ENCODE measurements at regions not wholly inside any gene's neighbourhood (a gene's known extent, or its start where the extent isn't known, plus 50 kb on each side); places are given as distances from the start of the nearest gene placed in this dataset.

DNA sequence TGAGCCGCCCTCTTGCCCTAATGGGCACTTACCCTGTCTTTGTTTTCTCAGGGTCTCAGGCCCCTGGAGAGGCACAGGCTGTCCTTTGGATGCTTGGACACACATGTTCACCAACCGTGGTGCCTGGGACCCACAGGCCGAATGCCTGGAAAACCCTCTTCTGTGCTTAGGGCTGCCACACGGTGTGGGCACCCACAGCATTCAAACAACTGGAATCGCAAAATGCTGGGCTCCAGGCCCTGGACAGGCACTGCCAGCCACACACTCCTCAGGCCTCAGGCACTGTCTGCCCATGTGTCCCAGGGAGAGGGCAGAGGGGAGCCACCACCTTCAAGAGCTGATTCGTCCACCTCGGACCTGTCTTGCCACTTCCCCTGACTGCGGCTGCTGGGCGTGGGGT, 123.1 kb upstream of the ACKR3 start:
- Histone ChIP-seq H2AFZ (ENCODE audit: low read length) (no peak overlapping the region), H3K4me1 (ENCODE audit: insufficient read depth, low read length) (no peaks in the 10 kb centered on the region), H3K4me2 (ENCODE audit: low read depth, low read length) (no peak overlapping the region), H4K20me1 (ENCODE audit: insufficient read depth, low read length) (no peaks in the 10 kb centered on the region), H3K4me3 (replicated peaks in 1 of 3; ENCODE audit: insufficient read depth in 1 of 3, low read depth in 2 of 3, low read length in 3 of 3) (no peak overlapping the region), H3K27ac (ENCODE audit: extremely low read length, insufficient read depth, low read length) (no peak overlapping the region), H3K9me3 (ENCODE audit: low read length) (no peaks in the 10 kb centered on the region), H3K79me2 (ENCODE audit: insufficient read depth, low read length) (no peaks in the 10 kb centered on the region), H3K36me3 (replicated peaks in 1 of 2; ENCODE audit: control insufficient read depth in 1 of 2, insufficient read depth in 2 of 2, low read length in 2 of 2) (no peaks in the 10 kb centered on the region), H3K27me3 (ENCODE audit: control insufficient read depth in 1 of 2, insufficient read depth in 2 of 2, low read length in 2 of 2) (peaks cover 3 to 16% of the 10 kb centered on the region in 2 experiments; a peak in 3 of 5 replicates), H3K9ac (ENCODE audit: insufficient read depth, low read depth, low read length) (no peak overlapping the region)
- no peak for FAIRE-seq
- POLR2A ChIA-PET: no interaction called here
- no TSS peak for BruUV-seq (replicated peaks)
- in situ Hi-C loops (cut with HindIII; ENCODE audit: extremely low pct_ligation_motif_present, low pct_unique_long_range_greater_than_20kb) (no loop called here), intact Hi-C loops (cut with micrococcal nuclease; ENCODE audit: unreplicated experiment) (no loop called here)
- no peak; the same call in 2 of the 3 replicates for ATAC-seq
- 68% methylated on average over 7 of the region's 9 CpGs for WGBS (ENCODE audit: low lambda C conversion rate)
- CTCF ChIA-PET (ENCODE audit: low intra/inter-chr PET ratio, low total read pairs): no interaction called here
- no peak for DNase-seq (ENCODE audit: low spot score)
- TF ChIP-seq SP140L (CRISPR knock-in tag; IDR thresholded peaks at IDR 0.05; ENCODE audit: borderline replicate concordance) (no peak), ATF6 (CRISPR knock-in tag; conservative IDR thresholded peaks at IDR 0.05) (no peak), ZSCAN20 (CRISPR knock-in tag; IDR thresholded peaks at IDR 0.05; ENCODE audit: borderline replicate concordance) (no peak), PRMT3 (CRISPR knock-in tag; IDR thresholded peaks at IDR 0.05; ENCODE audit: borderline replicate concordance, low read depth) (no peak), KDM5A (IDR thresholded peaks at IDR 0.05; ENCODE audit: borderline replicate concordance, low read length) (no peak), FOSL1 (CRISPR knock-in tag; IDR thresholded peaks at IDR 0.05; ENCODE audit: borderline replicate concordance) (no peak), MYNN (CRISPR knock-in tag; IDR thresholded peaks at IDR 0.05; ENCODE audit: low read depth) (no peak), ZNF570 (CRISPR knock-in tag; IDR thresholded peaks at IDR 0.05; ENCODE audit: borderline replicate concordance) (no peak), SMAD3 (CRISPR knock-in tag; IDR thresholded peaks at IDR 0.05) (no peak), ZNF660 (CRISPR knock-in tag; IDR thresholded peaks at IDR 0.05; ENCODE audit: borderline replicate concordance, low read depth) (no peak), MTF1 (CRISPR knock-in tag; IDR thresholded peaks at IDR 0.05) (no peak), MTF2 (CRISPR knock-in tag; IDR thresholded peaks at IDR 0.05; ENCODE audit: borderline replicate concordance) (no peak), ETV5 (CRISPR knock-in tag; IDR thresholded peaks at IDR 0.05; ENCODE audit: borderline replicate concordance) (no peak), TP53 (CRISPR knock-in tag; conservative IDR thresholded peaks at IDR 0.05) (no peak)
- TF ChIP-seq, protein P1, sequence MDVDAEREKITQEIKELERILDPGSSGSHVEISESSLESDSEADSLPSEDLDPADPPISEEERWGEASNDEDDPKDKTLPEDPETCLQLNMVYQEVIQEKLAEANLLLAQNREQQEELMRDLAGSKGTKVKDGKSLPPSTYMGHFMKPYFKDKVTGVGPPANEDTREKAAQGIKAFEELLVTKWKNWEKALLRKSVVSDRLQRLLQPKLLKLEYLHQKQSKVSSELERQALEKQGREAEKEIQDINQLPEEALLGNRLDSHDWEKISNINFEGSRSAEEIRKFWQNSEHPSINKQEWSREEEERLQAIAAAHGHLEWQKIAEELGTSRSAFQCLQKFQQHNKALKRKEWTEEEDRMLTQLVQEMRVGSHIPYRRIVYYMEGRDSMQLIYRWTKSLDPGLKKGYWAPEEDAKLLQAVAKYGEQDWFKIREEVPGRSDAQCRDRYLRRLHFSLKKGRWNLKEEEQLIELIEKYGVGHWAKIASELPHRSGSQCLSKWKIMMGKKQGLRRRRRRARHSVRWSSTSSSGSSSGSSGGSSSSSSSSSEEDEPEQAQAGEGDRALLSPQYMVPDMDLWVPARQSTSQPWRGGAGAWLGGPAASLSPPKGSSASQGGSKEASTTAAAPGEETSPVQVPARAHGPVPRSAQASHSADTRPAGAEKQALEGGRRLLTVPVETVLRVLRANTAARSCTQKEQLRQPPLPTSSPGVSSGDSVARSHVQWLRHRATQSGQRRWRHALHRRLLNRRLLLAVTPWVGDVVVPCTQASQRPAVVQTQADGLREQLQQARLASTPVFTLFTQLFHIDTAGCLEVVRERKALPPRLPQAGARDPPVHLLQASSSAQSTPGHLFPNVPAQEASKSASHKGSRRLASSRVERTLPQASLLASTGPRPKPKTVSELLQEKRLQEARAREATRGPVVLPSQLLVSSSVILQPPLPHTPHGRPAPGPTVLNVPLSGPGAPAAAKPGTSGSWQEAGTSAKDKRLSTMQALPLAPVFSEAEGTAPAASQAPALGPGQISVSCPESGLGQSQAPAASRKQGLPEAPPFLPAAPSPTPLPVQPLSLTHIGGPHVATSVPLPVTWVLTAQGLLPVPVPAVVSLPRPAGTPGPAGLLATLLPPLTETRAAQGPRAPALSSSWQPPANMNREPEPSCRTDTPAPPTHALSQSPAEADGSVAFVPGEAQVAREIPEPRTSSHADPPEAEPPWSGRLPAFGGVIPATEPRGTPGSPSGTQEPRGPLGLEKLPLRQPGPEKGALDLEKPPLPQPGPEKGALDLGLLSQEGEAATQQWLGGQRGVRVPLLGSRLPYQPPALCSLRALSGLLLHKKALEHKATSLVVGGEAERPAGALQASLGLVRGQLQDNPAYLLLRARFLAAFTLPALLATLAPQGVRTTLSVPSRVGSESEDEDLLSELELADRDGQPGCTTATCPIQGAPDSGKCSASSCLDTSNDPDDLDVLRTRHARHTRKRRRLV (CRISPR knock-in tag; IDR thresholded peaks at IDR 0.05): no peak
- TF ChIP-seq, protein P2, sequence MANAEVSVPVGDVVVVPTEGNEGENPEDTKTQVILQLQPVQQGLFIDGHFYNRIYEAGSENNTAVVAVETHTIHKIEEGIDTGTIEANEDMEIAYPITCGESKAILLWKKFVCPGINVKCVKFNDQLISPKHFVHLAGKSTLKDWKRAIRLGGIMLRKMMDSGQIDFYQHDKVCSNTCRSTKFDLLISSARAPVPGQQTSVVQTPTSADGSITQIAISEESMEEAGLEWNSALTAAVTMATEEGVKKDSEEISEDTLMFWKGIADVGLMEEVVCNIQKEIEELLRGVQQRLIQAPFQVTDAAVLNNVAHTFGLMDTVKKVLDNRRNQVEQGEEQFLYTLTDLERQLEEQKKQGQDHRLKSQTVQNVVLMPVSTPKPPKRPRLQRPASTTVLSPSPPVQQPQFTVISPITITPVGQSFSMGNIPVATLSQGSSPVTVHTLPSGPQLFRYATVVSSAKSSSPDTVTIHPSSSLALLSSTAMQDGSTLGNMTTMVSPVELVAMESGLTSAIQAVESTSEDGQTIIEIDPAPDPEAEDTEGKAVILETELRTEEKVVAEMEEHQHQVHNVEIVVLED (CRISPR knock-in tag; IDR thresholded peaks at IDR 0.05; ENCODE audit: borderline replicate concordance): no peak
